ENCODE measurements at regions not wholly inside any gene's neighbourhood (a gene's known extent, or its start where the extent isn't known, plus 50 kb on each side); places are given as distances from the start of the nearest gene placed in this dataset.

- no peak for DNase-seq (ENCODE audit: low read depth, low spot score)
- in situ Hi-C loops (cut with HindIII; ENCODE audit: low sequenced_read_pairs), result no loop called here
- no peak overlapping the region for H3K4me3 ChIP-seq (ENCODE audit: low read depth, low read length)
- no peak for TF ChIP-seq CTCF (IDR thresholded peaks at IDR 0.05; ENCODE audit: low read depth, low read length)
Measured at GRCh38 chr7:115078851-115079250, 157.0 kb downstream of the MDFIC start.

GRCh38 chr7:115078386-115078785 lies 156.5 kb downstream of the MDFIC start:
- TF ChIP-seq CTCF (IDR thresholded peaks at IDR 0.05; ENCODE audit: low read depth, low read length), result no peak
- DNase-seq (ENCODE audit: low read depth, low spot score), result no peak
- no peak overlapping the region for H3K4me3 ChIP-seq (ENCODE audit: low read depth, low read length)
- in situ Hi-C loops (cut with HindIII; ENCODE audit: low sequenced_read_pairs), result no loop called here

GRCh38 chr7:115070311-115070710 lies 148.4 kb downstream of the MDFIC start:
- in situ Hi-C loops (cut with HindIII; ENCODE audit: low sequenced_read_pairs), result no loop called here
- no peak for DNase-seq (ENCODE audit: low read depth, low spot score)
- no peak for TF ChIP-seq CTCF (IDR thresholded peaks at IDR 0.05; ENCODE audit: low read depth, low read length)
- no peak overlapping the region for H3K4me3 ChIP-seq (ENCODE audit: low read depth, low read length)
